HEK293 (cell line): ENCODE measurements at regions not wholly inside any gene's neighbourhood (a gene's known extent, or its start where the extent isn't known, plus 50 kb on each side); places are given as distances from the start of the nearest gene placed in this dataset.

ENCODE experiments used
- CTCF ChIA-PET: fragments of 350-600 bp; formaldehyde crosslinking; extraction: SDS; loops from one replicate; lab custom pipeline; 2021; ENCODE audit warnings: antibody characterized with exemption; lab: Yijun Ruan, JAX
- POLR2A ChIA-PET: fragments of 300-600 bp; formaldehyde crosslinking; extraction: SDS; loops from one replicate; lab custom pipeline; 2020; ENCODE audit warnings: antibody characterized with exemption, inconsistent platforms; lab: Yijun Ruan, JAX
- H3K27ac ChIP-seq: fragments of 200-500 bp; sonication (Bioruptor generic); 2 replicates; pipeline ENCODE4 v1.5.1; 2014; ENCODE audit warnings: low read depth, low read length, control low read depth, inconsistent platforms; ENCODE audit errors: extremely low read depth
- H3K36me3 ChIP-seq, 2 experiments: fragments of 200-500 bp in 1 of 2; sonication (Bioruptor generic) in 1 of 2; 1 replicate in 1 of 2; 2 replicates in 1 of 2; pipeline ENCODE4 v1.5.1; 2014 to 2017; ENCODE audit warnings: inconsistent platforms in 2 of 2, low read length in 2 of 2; ENCODE audit not compliant: control insufficient read depth in 2 of 2, insufficient read depth in 1 of 2
- H3K4me1 ChIP-seq: fragments of 200-500 bp; sonication (Bioruptor generic); 2 replicates; pipeline ENCODE4 v1.5.1; 2014; ENCODE audit warnings: mild to moderate bottlenecking, low read length, inconsistent platforms; ENCODE audit not compliant: control insufficient read depth, insufficient read depth
- H3K4me3 ChIP-seq: 2 replicates; pipeline ENCODE4 v1.5.1; 2011; ENCODE audit warnings: low read depth, mild to moderate bottlenecking, control low read depth, low read length, moderate library complexity
- H3K9me3 ChIP-seq: fragments of 200-500 bp; sonication (Bioruptor generic); 2 replicates; pipeline ENCODE4 v1.5.1; 2014; ENCODE audit warnings: low read depth, low read length, inconsistent platforms; ENCODE audit not compliant: control insufficient read depth, insufficient read depth
- HOXC10 ChIP-seq: sonication (generic); formaldehyde crosslinking; IDR thresholded peaks from 2 replicates; pipeline ENCODE4 v1.8.1; 2023; ENCODE audit warnings: mild to moderate bottlenecking, missing genetic modification reagents
- KLF10 ChIP-seq: fragments of 450-650 bp; IDR thresholded peaks from 2 replicates; pipeline ENCODE4 v1.5.1; 2018; ENCODE audit warnings: missing biosample characterization, mild to moderate bottlenecking, missing genetic modification characterization
- KLF17 ChIP-seq: fragments of 450-650 bp; formaldehyde crosslinking; IDR thresholded peaks from 2 replicates; pipeline ENCODE4 v1.5.1; 2016; ENCODE audit warnings: missing biosample characterization, missing genetic modification characterization
- SCRT1 ChIP-seq: fragments of 450-650 bp; formaldehyde crosslinking; IDR thresholded peaks from 2 replicates; pipeline ENCODE4 v1.5.1; 2016; ENCODE audit warnings: missing biosample characterization, missing genetic modification characterization, borderline replicate concordance
- ZBTB8A ChIP-seq: fragments of 450-650 bp; formaldehyde crosslinking; IDR thresholded peaks from 2 replicates; pipeline ENCODE4 v1.5.1; 2016; ENCODE audit warnings: missing biosample characterization, missing genetic modification characterization
- ZFP3 ChIP-seq: fragments of 450-650 bp; formaldehyde crosslinking; IDR thresholded peaks from 2 replicates; pipeline ENCODE4 v1.5.1; 2016; ENCODE audit warnings: low read depth, missing biosample characterization, missing genetic modification characterization
- ZNF146 ChIP-seq: fragments of 450-650 bp; formaldehyde crosslinking; IDR thresholded peaks from 2 replicates; pipeline ENCODE4 v1.5.1; 2016; ENCODE audit warnings: missing biosample characterization, missing genetic modification characterization
- ZNF169 ChIP-seq: fragments of 450-650 bp; formaldehyde crosslinking; IDR thresholded peaks from 2 replicates; pipeline ENCODE4 v1.5.1; 2016; ENCODE audit warnings: missing biosample characterization, missing genetic modification characterization
- ZNF23 ChIP-seq: fragments of 450-650 bp; formaldehyde crosslinking; IDR thresholded peaks from 2 replicates; pipeline ENCODE4 v1.5.1; 2016; ENCODE audit warnings: missing biosample characterization, missing genetic modification characterization, borderline replicate concordance
- ZNF266 ChIP-seq: fragments of 450-650 bp; formaldehyde crosslinking; IDR thresholded peaks from 2 replicates; pipeline ENCODE4 v1.5.1; 2016; ENCODE audit warnings: missing biosample characterization, missing genetic modification characterization, low read depth
- ZNF280C ChIP-seq: fragments of 450-650 bp; formaldehyde crosslinking; IDR thresholded peaks from 2 replicates; pipeline ENCODE4 v1.5.1; 2016; ENCODE audit warnings: missing biosample characterization, missing genetic modification characterization
- ZNF311 ChIP-seq: fragments of 450-650 bp; formaldehyde crosslinking; IDR thresholded peaks from 2 replicates; pipeline ENCODE4 v1.5.1; 2017; ENCODE audit warnings: missing biosample characterization, missing genetic modification characterization, borderline replicate concordance
- ZNF37A ChIP-seq: fragments of 450-650 bp; IDR thresholded peaks from 2 replicates; pipeline ENCODE4 v1.5.1; 2018; ENCODE audit warnings: missing biosample characterization, missing genetic modification characterization
- ZNF404 ChIP-seq: fragments of 450-650 bp; formaldehyde crosslinking; IDR thresholded peaks from 2 replicates; pipeline ENCODE4 v1.5.1; 2017; ENCODE audit warnings: missing biosample characterization, missing genetic modification characterization
- ZNF529 ChIP-seq: fragments of 450-650 bp; formaldehyde crosslinking; IDR thresholded peaks from 2 replicates; pipeline ENCODE4 v1.5.1; 2017; ENCODE audit warnings: missing genetic modification characterization, missing biosample characterization; ENCODE audit not compliant: insufficient replicate concordance
- TF ChIP-seq, protein P1 (sequence below): fragments of 450-650 bp; formaldehyde crosslinking; IDR thresholded peaks from 2 replicates; pipeline ENCODE4 v1.5.1; 2017; ENCODE audit warnings: missing biosample characterization, missing genetic modification characterization
- TF ChIP-seq, protein P2 (sequence below): fragments of 450-650 bp; formaldehyde crosslinking; IDR thresholded peaks from 2 replicates; pipeline ENCODE4 v1.5.1; 2016; ENCODE audit warnings: missing biosample characterization, missing genetic modification characterization
- TF ChIP-seq, protein P3 (sequence below): fragments of 450-650 bp; formaldehyde crosslinking; IDR thresholded peaks from 2 replicates; pipeline ENCODE4 v1.5.1; 2016; ENCODE audit warnings: missing biosample characterization, missing genetic modification characterization

DNA sequence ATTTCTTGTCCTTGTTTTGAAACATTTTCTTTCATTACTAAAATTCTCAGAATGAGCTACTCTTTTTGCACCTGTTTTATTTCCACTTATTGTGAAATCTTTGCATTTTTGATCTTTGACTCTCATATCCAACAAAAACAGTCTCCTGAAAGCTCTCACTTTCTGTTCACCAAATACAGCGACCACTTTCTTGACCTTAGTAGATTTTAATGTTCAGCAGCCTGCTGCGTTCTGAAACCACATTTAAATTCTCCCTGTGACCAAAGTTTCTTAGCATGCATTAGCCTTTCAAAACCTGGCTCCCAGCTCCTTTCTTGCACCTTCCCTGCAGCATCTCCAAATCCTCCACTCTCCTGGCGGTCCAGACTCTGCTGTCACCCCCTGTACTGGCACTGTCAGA, 404.4 kb upstream of the PDE3A start (continued):
- no peak for TF ChIP-seq HOXC10 (CRISPR knock-in tag)
- TF ChIP-seq, protein P1, sequence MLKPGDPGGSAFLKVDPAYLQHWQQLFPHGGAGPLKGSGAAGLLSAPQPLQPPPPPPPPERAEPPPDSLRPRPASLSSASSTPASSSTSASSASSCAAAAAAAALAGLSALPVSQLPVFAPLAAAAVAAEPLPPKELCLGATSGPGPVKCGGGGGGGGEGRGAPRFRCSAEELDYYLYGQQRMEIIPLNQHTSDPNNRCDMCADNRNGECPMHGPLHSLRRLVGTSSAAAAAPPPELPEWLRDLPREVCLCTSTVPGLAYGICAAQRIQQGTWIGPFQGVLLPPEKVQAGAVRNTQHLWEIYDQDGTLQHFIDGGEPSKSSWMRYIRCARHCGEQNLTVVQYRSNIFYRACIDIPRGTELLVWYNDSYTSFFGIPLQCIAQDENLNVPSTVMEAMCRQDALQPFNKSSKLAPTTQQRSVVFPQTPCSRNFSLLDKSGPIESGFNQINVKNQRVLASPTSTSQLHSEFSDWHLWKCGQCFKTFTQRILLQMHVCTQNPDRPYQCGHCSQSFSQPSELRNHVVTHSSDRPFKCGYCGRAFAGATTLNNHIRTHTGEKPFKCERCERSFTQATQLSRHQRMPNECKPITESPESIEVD (tag by site-specific recombination), result no peak
- no peak for TF ChIP-seq ZNF266 (tag by site-specific recombination)
- no peak for TF ChIP-seq ZNF169 (tag by site-specific recombination)
- TF ChIP-seq KLF17 (tag by site-specific recombination), result no peak
- no peak for TF ChIP-seq KLF10 (tag by site-specific recombination)

DNA sequence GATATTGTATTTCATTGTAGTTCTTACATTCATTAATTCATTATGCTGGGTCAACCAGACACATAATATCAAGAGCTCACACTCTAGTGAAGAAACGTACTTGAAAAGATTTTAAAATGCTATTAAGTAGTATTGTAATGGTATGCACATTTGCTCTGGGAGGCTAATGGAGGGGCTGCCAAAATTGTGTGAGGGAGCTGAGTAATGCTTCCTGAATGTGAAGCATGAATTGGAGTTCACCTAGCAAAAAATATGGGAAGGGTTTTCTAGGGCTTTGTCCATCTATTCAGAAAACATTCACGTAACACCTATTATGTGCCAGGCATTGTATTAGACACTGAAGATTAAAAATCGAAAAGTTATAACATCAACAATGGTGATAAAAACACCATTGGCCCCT, 403.8 kb upstream of the PDE3A start:
- CTCF ChIA-PET, result no interaction called here
- POLR2A ChIA-PET, result no interaction called here
- Histone ChIP-seq H3K36me3 (no peaks in the 10 kb centered on the region), H3K9me3 (no peaks in the 10 kb centered on the region), H3K4me3 (no peak overlapping the region), H3K27ac (no peak overlapping the region), H3K4me1 (no peaks in the 10 kb centered on the region)
- TF ChIP-seq ZNF280C (tag by site-specific recombination), result no peak
- TF ChIP-seq ZNF404, result no peak
- TF ChIP-seq ZNF529 (tag by site-specific recombination), result no peak
- TF ChIP-seq ZNF146 (tag by site-specific recombination), result no peak
- TF ChIP-seq, protein P2, sequence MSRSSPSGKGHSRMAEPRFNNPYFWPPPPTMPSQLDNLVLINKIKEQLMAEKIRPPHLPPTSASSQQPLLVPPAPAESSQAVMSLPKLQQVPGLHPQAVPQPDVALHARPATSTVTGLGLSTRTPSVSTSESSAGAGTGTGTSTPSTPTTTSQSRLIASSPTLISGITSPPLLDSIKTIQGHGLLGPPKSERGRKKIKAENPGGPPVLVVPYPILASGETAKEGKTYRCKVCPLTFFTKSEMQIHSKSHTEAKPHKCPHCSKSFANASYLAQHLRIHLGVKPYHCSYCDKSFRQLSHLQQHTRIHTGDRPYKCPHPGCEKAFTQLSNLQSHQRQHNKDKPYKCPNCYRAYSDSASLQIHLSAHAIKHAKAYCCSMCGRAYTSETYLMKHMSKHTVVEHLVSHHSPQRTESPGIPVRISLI (tag by site-specific recombination), result no peak
- TF ChIP-seq, protein P3, sequence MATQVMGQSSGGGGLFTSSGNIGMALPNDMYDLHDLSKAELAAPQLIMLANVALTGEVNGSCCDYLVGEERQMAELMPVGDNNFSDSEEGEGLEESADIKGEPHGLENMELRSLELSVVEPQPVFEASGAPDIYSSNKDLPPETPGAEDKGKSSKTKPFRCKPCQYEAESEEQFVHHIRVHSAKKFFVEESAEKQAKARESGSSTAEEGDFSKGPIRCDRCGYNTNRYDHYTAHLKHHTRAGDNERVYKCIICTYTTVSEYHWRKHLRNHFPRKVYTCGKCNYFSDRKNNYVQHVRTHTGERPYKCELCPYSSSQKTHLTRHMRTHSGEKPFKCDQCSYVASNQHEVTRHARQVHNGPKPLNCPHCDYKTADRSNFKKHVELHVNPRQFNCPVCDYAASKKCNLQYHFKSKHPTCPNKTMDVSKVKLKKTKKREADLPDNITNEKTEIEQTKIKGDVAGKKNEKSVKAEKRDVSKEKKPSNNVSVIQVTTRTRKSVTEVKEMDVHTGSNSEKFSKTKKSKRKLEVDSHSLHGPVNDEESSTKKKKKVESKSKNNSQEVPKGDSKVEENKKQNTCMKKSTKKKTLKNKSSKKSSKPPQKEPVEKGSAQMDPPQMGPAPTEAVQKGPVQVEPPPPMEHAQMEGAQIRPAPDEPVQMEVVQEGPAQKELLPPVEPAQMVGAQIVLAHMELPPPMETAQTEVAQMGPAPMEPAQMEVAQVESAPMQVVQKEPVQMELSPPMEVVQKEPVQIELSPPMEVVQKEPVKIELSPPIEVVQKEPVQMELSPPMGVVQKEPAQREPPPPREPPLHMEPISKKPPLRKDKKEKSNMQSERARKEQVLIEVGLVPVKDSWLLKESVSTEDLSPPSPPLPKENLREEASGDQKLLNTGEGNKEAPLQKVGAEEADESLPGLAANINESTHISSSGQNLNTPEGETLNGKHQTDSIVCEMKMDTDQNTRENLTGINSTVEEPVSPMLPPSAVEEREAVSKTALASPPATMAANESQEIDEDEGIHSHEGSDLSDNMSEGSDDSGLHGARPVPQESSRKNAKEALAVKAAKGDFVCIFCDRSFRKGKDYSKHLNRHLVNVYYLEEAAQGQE (tag by site-specific recombination), result no peak
- TF ChIP-seq ZNF311 (tag by site-specific recombination), result no peak
- TF ChIP-seq KLF17 (tag by site-specific recombination), result no peak
- TF ChIP-seq ZNF37A (tag by site-specific recombination), result no peak
- TF ChIP-seq ZNF23, result no peak
- no peak for TF ChIP-seq SCRT1 (tag by site-specific recombination)
- no peak for TF ChIP-seq ZBTB8A
- TF ChIP-seq ZFP3 (tag by site-specific recombination), result no peak
